ENCODE measurements at regions not wholly inside any gene's neighbourhood (a gene's known extent, or its start where the extent isn't known, plus 50 kb on each side); places are given as distances from the start of the nearest gene placed in this dataset.

GRCh38 chr14:28952161-28952560 is 185.6 kb downstream of the FOXG1 start:
- H3K4me1 Mint-ChIP-seq (ENCODE audit: unreplicated experiment) = no peaks in the 10 kb centered on the region
- no peak overlapping the region for H3K4me3 Mint-ChIP-seq (ENCODE audit: unreplicated experiment)
- TF ChIP-seq, protein P1, sequence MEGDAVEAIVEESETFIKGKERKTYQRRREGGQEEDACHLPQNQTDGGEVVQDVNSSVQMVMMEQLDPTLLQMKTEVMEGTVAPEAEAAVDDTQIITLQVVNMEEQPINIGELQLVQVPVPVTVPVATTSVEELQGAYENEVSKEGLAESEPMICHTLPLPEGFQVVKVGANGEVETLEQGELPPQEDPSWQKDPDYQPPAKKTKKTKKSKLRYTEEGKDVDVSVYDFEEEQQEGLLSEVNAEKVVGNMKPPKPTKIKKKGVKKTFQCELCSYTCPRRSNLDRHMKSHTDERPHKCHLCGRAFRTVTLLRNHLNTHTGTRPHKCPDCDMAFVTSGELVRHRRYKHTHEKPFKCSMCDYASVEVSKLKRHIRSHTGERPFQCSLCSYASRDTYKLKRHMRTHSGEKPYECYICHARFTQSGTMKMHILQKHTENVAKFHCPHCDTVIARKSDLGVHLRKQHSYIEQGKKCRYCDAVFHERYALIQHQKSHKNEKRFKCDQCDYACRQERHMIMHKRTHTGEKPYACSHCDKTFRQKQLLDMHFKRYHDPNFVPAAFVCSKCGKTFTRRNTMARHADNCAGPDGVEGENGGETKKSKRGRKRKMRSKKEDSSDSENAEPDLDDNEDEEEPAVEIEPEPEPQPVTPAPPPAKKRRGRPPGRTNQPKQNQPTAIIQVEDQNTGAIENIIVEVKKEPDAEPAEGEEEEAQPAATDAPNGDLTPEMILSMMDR (IDR thresholded peaks at IDR 0.05) = no peak
- no peaks in the 10 kb centered on the region for H3K36me3 Mint-ChIP-seq (ENCODE audit: unreplicated experiment)
- H3K9me3 Mint-ChIP-seq (ENCODE audit: unreplicated experiment) = peaks cover 13% of the 10 kb centered on the region
- H3K27me3 Mint-ChIP-seq (ENCODE audit: unreplicated experiment) = no peaks in the 10 kb centered on the region
- no peak for DNase-seq (ENCODE audit: extremely low spot score, unreplicated experiment)
- no peak overlapping the region for H3K27ac Mint-ChIP-seq (ENCODE audit: unreplicated experiment)

DNA sequence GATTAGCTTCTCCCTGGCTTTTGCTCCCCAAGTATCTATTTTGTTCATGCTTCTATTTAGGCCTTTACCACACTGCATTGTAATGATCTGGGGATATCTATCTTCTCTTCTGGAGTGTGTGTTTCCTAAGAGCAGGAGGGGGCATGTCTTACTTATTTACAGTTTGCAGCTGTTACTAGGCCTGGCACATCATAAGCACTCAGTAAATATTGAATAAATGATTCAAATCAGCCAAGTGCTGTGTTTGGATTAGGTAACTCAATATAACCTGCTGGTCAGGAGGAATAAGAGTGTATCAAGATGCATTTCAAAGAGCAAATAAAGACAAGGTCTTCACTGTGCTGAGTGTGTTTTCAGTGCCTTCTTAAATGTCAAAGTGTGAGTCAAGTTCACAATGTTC is 186.1 kb downstream of the FOXG1 start:
- TF ChIP-seq, protein P1 (IDR thresholded peaks at IDR 0.05) = no peak
- H3K36me3 Mint-ChIP-seq (ENCODE audit: unreplicated experiment) = no peaks in the 10 kb centered on the region
- no peaks in the 10 kb centered on the region for H3K4me1 Mint-ChIP-seq (ENCODE audit: unreplicated experiment)
- peaks cover 16% of the 10 kb centered on the region for H3K9me3 Mint-ChIP-seq (ENCODE audit: unreplicated experiment)
- H3K27ac Mint-ChIP-seq (ENCODE audit: unreplicated experiment) = no peak overlapping the region
- H3K27me3 Mint-ChIP-seq (ENCODE audit: unreplicated experiment) = no peaks in the 10 kb centered on the region
- DNase-seq (ENCODE audit: extremely low spot score, unreplicated experiment) = no peak
- no peak overlapping the region for H3K4me3 Mint-ChIP-seq (ENCODE audit: unreplicated experiment)

GRCh38 chr14:28953973-28954372 is 187.4 kb downstream of the FOXG1 start:
- TF ChIP-seq, protein P1 (IDR thresholded peaks at IDR 0.05) = no peak
- no peak for DNase-seq (ENCODE audit: extremely low spot score, unreplicated experiment)
- H3K9me3 Mint-ChIP-seq (ENCODE audit: unreplicated experiment) = peaks cover 28% of the 10 kb centered on the region
- H3K27me3 Mint-ChIP-seq (ENCODE audit: unreplicated experiment) = no peaks in the 10 kb centered on the region
- no peak overlapping the region for H3K4me3 Mint-ChIP-seq (ENCODE audit: unreplicated experiment)
- H3K36me3 Mint-ChIP-seq (ENCODE audit: unreplicated experiment) = no peaks in the 10 kb centered on the region
- H3K27ac Mint-ChIP-seq (ENCODE audit: unreplicated experiment) = no peak overlapping the region
- H3K4me1 Mint-ChIP-seq (ENCODE audit: unreplicated experiment) = no peaks in the 10 kb centered on the region

- no peaks in the 10 kb centered on the region for H3K9me3 Mint-ChIP-seq (ENCODE audit: unreplicated experiment)
- H3K27ac Mint-ChIP-seq (ENCODE audit: unreplicated experiment) = no peak overlapping the region
- no peak for DNase-seq (ENCODE audit: extremely low spot score, unreplicated experiment)
- H3K4me3 Mint-ChIP-seq (ENCODE audit: unreplicated experiment) = no peak overlapping the region
- TF ChIP-seq, protein P1 (IDR thresholded peaks at IDR 0.05) = no peak
- H3K36me3 Mint-ChIP-seq (ENCODE audit: unreplicated experiment) = no peaks in the 10 kb centered on the region
- H3K27me3 Mint-ChIP-seq (ENCODE audit: unreplicated experiment) = no peaks in the 10 kb centered on the region
- no peaks in the 10 kb centered on the region for H3K4me1 Mint-ChIP-seq (ENCODE audit: unreplicated experiment)
Observed at GRCh38 chr14:28966416-28967233, 200.0 kb downstream of the FOXG1 start.

- no peak for DNase-seq (ENCODE audit: extremely low spot score, unreplicated experiment)
- H3K4me3 Mint-ChIP-seq (ENCODE audit: unreplicated experiment) = no peak overlapping the region
- TF ChIP-seq, protein P1 (IDR thresholded peaks at IDR 0.05) = no peak
- no peaks in the 10 kb centered on the region for H3K27me3 Mint-ChIP-seq (ENCODE audit: unreplicated experiment)
- no peak overlapping the region for H3K27ac Mint-ChIP-seq (ENCODE audit: unreplicated experiment)
- H3K4me1 Mint-ChIP-seq (ENCODE audit: unreplicated experiment) = no peaks in the 10 kb centered on the region
- no peaks in the 10 kb centered on the region for H3K36me3 Mint-ChIP-seq (ENCODE audit: unreplicated experiment)
- H3K9me3 Mint-ChIP-seq (ENCODE audit: unreplicated experiment) = peaks cover 18% of the 10 kb centered on the region
Observed at GRCh38 chr14:28975084-28975483, 208.5 kb downstream of the FOXG1 start.
